ENCODE measurements at regions not wholly inside any gene's neighbourhood (a gene's known extent, or its start where the extent isn't known, plus 50 kb on each side); places are given as distances from the start of the nearest gene placed in this dataset.
"Not testable (repeated sequence)": the region's sequence is repeated elsewhere in the genome, so short reads cannot be mapped to it uniquely, and the experiment has no call there.

GRCh38 chr5:58300346-58300895 lies 159.5 kb downstream of the PLK2 start:
- H3K9me3 Mint-ChIP-seq, result no peaks in the 10 kb centered on the region
- DNase-seq, result no peak
- no peak overlapping the region for H3K4me3 Mint-ChIP-seq
- no peak for ATAC-seq (replicated peaks)
- no peak overlapping the region for H3K27ac Mint-ChIP-seq
- no peaks in the 10 kb centered on the region for H3K36me3 Mint-ChIP-seq
- no peaks in the 10 kb centered on the region for H3K4me1 Mint-ChIP-seq
- H3K27me3 Mint-ChIP-seq, result no peaks in the 10 kb centered on the region

- Mint-ChIP-seq H3K4me1 (peaks cover 7 to 11% of the 10 kb centered on the region in 2 donors), H3K27me3 (no peaks in the 10 kb centered on the region), H3K36me3 (no peaks in the 10 kb centered on the region), H3K4me3 (no peak overlapping the region), H3K9me3 (no peaks in the 10 kb centered on the region), H3K27ac (no peak overlapping the region)
- no peak for ATAC-seq (replicated peaks)
- no peak for DNase-seq
These were observed 160.6 kb downstream of the PLK2 start for GRCh38 chr5:58299256-58299655.

GRCh38 chr5:58294598-58295305 lies 165.1 kb downstream of the PLK2 start:
- DNase-seq, result peak; percentile 3
- peaks cover 7 to 13% of the 10 kb centered on the region in 2 donors for H3K4me1 Mint-ChIP-seq
- H3K4me3 Mint-ChIP-seq, result no peak overlapping the region
- peak; percentile 89 to 94 for ATAC-seq (replicated peaks)
- H3K9me3 Mint-ChIP-seq, result peaks cover 0 to under 1% of the 10 kb centered on the region in 2 donors
- no peak overlapping the region for H3K27ac Mint-ChIP-seq
- H3K27me3 Mint-ChIP-seq, result no peaks in the 10 kb centered on the region
- H3K36me3 Mint-ChIP-seq, result no peaks in the 10 kb centered on the region

GRCh38 chr5:58288275-58288674 lies 171.6 kb downstream of the PLK2 start:
- not testable (repeated sequence) for H3K36me3 Mint-ChIP-seq; ATAC-seq (replicated peaks); H3K4me3 Mint-ChIP-seq; H3K9me3 Mint-ChIP-seq; H3K4me1 Mint-ChIP-seq; DNase-seq; H3K27me3 Mint-ChIP-seq; H3K27ac Mint-ChIP-seq

- no peak overlapping the region for H3K27ac Mint-ChIP-seq
- H3K9me3 Mint-ChIP-seq, result peaks cover 0 to 1% of the 10 kb centered on the region in 2 donors
- no peaks in the 10 kb centered on the region for H3K4me1 Mint-ChIP-seq
- DNase-seq (no peak), ATAC-seq (replicated peaks) (no peak)
- no peaks in the 10 kb centered on the region for H3K36me3 Mint-ChIP-seq
- H3K4me3 Mint-ChIP-seq, result no peak overlapping the region
- H3K27me3 Mint-ChIP-seq, result no peaks in the 10 kb centered on the region
These were observed 173.1 kb downstream of the PLK2 start for GRCh38 chr5:58286741-58287140.

- Mint-ChIP-seq H3K4me1 (no peaks in the 10 kb centered on the region), H3K36me3 (no peaks in the 10 kb centered on the region), H3K9me3 (peaks cover 0 to 1% of the 10 kb centered on the region in 2 donors), H3K4me3 (no peak overlapping the region), H3K27me3 (no peaks in the 10 kb centered on the region), H3K27ac (no peak overlapping the region)
- ATAC-seq (replicated peaks), result no peak
- DNase-seq, result no peak
These were observed 174.0 kb downstream of the PLK2 start for GRCh38 chr5:58285900-58286299.

- H3K4me3 Mint-ChIP-seq, result no peak overlapping the region
- DNase-seq, result no peak
- H3K36me3 Mint-ChIP-seq, result no peaks in the 10 kb centered on the region
- H3K4me1 Mint-ChIP-seq, result no peaks in the 10 kb centered on the region
- H3K9me3 Mint-ChIP-seq, result peaks cover 0 to 1% of the 10 kb centered on the region in 2 donors
- no peaks in the 10 kb centered on the region for H3K27me3 Mint-ChIP-seq
- no peak for ATAC-seq (replicated peaks)
- no peak overlapping the region for H3K27ac Mint-ChIP-seq
These were observed 175.0 kb downstream of the PLK2 start for GRCh38 chr5:58284886-58285285.

- Mint-ChIP-seq H3K4me3 (no peak overlapping the region), H3K27ac (no peak overlapping the region), H3K9me3 (no peaks in the 10 kb centered on the region), H3K27me3 (no peaks in the 10 kb centered on the region), H3K4me1 (no peaks in the 10 kb centered on the region), H3K36me3 (no peaks in the 10 kb centered on the region)
- DNase-seq (no peak), ATAC-seq (replicated peaks) (no peak)
These were observed 178.7 kb downstream of the PLK2 start for GRCh38 chr5:58281189-58281588.

- H3K4me1 Mint-ChIP-seq, result no peaks in the 10 kb centered on the region
- ATAC-seq (replicated peaks), result no peak
- H3K27me3 Mint-ChIP-seq, result no peaks in the 10 kb centered on the region
- DNase-seq, result no peak
- no peaks in the 10 kb centered on the region for H3K36me3 Mint-ChIP-seq
- H3K27ac Mint-ChIP-seq, result no peak overlapping the region
- H3K4me3 Mint-ChIP-seq, result no peak overlapping the region
- no peaks in the 10 kb centered on the region for H3K9me3 Mint-ChIP-seq
These were observed 180.6 kb downstream of the PLK2 start for GRCh38 chr5:58279259-58279658.

- DNase-seq (no peak), ATAC-seq (replicated peaks) (no peak)
- H3K27me3 Mint-ChIP-seq, result no peaks in the 10 kb centered on the region
- no peaks in the 10 kb centered on the region for H3K9me3 Mint-ChIP-seq
- no peaks in the 10 kb centered on the region for H3K36me3 Mint-ChIP-seq
- no peak overlapping the region for H3K27ac Mint-ChIP-seq
- no peaks in the 10 kb centered on the region for H3K4me1 Mint-ChIP-seq
- H3K4me3 Mint-ChIP-seq, result no peak overlapping the region
These were observed 183.5 kb downstream of the PLK2 start for GRCh38 chr5:58276431-58276830.

- Mint-ChIP-seq H3K9me3 (no peaks in the 10 kb centered on the region), H3K4me3 (no peak overlapping the region), H3K27me3 (no peaks in the 10 kb centered on the region), H3K27ac (no peak overlapping the region), H3K4me1 (no peaks in the 10 kb centered on the region), H3K36me3 (no peaks in the 10 kb centered on the region)
- no peak for DNase-seq
- ATAC-seq (replicated peaks), result peak; percentile 36 to 41
These were observed 184.4 kb downstream of the PLK2 start for GRCh38 chr5:58275516-58275915.

GRCh38 chr5:58274191-58274590 lies 185.7 kb downstream of the PLK2 start:
- no peaks in the 10 kb centered on the region for H3K36me3 Mint-ChIP-seq
- H3K27ac Mint-ChIP-seq, result no peak overlapping the region
- no peak for ATAC-seq (replicated peaks)
- H3K4me1 Mint-ChIP-seq, result no peaks in the 10 kb centered on the region
- DNase-seq, result no peak
- no peaks in the 10 kb centered on the region for H3K27me3 Mint-ChIP-seq
- no peaks in the 10 kb centered on the region for H3K9me3 Mint-ChIP-seq
- H3K4me3 Mint-ChIP-seq, result no peak overlapping the region

GRCh38 chr5:58273711-58274110 lies 186.2 kb downstream of the PLK2 start:
- no peak for ATAC-seq (replicated peaks)
- Mint-ChIP-seq H3K27me3 (no peaks in the 10 kb centered on the region), H3K4me3 (no peak overlapping the region), H3K4me1 (no peaks in the 10 kb centered on the region), H3K9me3 (no peaks in the 10 kb centered on the region), H3K27ac (no peak overlapping the region), H3K36me3 (no peaks in the 10 kb centered on the region)
- no peak for DNase-seq

- Mint-ChIP-seq H3K9me3 (no peaks in the 10 kb centered on the region), H3K4me3 (no peak overlapping the region), H3K4me1 (no peaks in the 10 kb centered on the region), H3K27ac (no peak overlapping the region), H3K36me3 (no peaks in the 10 kb centered on the region), H3K27me3 (no peaks in the 10 kb centered on the region)
- no peak for ATAC-seq (replicated peaks)
- DNase-seq, result no peak
These were observed 191.6 kb downstream of the PLK2 start for GRCh38 chr5:58268268-58268667.

- DNase-seq, result no peak
- H3K4me3 Mint-ChIP-seq, result no peak overlapping the region
- ATAC-seq (replicated peaks), result no peak
- no peak overlapping the region for H3K27ac Mint-ChIP-seq
- no peaks in the 10 kb centered on the region for H3K4me1 Mint-ChIP-seq
- H3K27me3 Mint-ChIP-seq, result no peaks in the 10 kb centered on the region
- no peaks in the 10 kb centered on the region for H3K36me3 Mint-ChIP-seq
- peaks cover 0 to 1% of the 10 kb centered on the region in 2 donors for H3K9me3 Mint-ChIP-seq
These were observed 193.5 kb downstream of the PLK2 start for GRCh38 chr5:58266402-58266801.
